PC-9 (cell line): ENCODE measurements at regions not wholly inside any gene's neighbourhood (a gene's known extent, or its start where the extent isn't known, plus 50 kb on each side); places are given as distances from the start of the nearest gene placed in this dataset.
"Not testable (repeated sequence)": the region's sequence is repeated elsewhere in the genome, so short reads cannot be mapped to it uniquely, and the experiment has no call there.

Experiments
- EZH2 ChIP-seq: fragments of 200-600 bp; sonication (generic); IDR thresholded peaks from 2 replicates; pipeline ENCODE4 v1.8.0; 2017; ENCODE audit warnings: antibody characterized with exemption, low read depth
- TF ChIP-seq, protein P1 (sequence below): fragments of 200-600 bp; sonication (generic); conservative IDR thresholded peaks from 2 replicates; pipeline ENCODE4 v1.6.1; 2017; ENCODE audit warnings: mixed run types, antibody characterized with exemption, mild to moderate bottlenecking, moderate library complexity

DNA sequence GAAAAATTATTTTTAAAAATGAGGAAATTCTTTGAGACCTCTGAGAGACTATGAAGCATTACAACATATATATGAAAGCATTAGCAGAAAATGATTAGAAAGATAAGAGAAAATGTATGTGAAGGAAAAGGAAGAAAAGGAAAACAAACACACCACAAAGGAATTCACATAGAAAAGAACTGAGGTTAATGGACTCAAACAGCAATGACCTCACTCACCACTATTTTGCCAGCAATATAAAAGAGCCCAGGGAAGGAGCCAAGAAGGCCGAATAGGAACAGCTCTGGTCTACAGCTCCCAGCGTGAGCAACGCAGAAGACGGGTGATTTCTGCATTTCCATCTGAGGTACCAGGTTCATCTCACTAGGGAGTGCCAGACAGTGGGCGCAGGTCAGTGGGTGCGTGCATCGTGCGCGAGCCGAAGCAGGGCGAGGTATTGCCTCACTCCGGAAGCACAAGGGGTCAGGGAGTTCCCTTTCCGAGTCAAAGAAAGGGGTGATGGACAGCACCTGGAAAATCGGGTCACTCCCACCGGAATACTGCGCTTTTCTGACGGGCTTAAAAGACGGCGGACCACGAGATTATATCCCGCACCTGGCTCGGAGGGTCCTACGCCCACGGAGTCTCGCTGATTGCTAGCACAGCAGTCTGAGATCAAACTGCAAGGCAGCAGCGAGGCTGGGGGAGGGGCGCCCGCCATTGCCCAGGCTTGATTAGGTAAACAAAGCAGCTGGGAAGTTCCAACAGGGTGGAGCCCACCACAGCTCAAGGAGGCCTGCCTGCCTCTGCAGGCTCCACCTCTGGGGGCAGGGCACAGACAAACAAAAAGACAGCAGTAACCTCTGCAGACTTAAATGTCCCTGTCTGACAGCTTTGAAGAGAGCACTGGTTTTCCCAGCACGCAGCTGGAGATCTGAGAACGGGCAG, 1075.2 kb upstream of the NOVA1 start:
- TF ChIP-seq, protein P1, sequence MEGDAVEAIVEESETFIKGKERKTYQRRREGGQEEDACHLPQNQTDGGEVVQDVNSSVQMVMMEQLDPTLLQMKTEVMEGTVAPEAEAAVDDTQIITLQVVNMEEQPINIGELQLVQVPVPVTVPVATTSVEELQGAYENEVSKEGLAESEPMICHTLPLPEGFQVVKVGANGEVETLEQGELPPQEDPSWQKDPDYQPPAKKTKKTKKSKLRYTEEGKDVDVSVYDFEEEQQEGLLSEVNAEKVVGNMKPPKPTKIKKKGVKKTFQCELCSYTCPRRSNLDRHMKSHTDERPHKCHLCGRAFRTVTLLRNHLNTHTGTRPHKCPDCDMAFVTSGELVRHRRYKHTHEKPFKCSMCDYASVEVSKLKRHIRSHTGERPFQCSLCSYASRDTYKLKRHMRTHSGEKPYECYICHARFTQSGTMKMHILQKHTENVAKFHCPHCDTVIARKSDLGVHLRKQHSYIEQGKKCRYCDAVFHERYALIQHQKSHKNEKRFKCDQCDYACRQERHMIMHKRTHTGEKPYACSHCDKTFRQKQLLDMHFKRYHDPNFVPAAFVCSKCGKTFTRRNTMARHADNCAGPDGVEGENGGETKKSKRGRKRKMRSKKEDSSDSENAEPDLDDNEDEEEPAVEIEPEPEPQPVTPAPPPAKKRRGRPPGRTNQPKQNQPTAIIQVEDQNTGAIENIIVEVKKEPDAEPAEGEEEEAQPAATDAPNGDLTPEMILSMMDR, result not testable (repeated sequence)
- TF ChIP-seq EZH2, result not testable (repeated sequence)
